ENCODE measurements at regions not wholly inside any gene's neighbourhood (a gene's known extent, or its start where the extent isn't known, plus 50 kb on each side); places are given as distances from the start of the nearest gene placed in this dataset.

DNA sequence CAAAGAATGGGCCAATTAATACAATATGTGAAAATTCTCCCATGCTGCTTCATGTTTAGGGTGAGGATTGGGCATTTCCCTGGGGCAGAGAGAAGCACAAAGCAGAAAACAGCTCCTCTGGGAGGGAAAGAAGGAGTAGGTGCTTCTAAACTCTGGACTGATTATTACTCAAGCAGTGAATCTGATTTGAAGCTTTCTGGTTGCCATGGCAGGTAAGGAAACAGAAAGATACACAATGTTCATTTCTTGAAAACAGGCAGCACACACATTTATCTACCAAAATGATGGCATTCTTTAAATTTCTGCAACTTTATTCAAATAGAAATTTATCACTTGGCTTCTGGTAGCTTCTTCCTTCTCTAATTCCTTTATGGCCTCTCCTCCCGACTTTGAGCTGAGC lies 305.4 kb upstream of the CHD6 start:
- no peak for TF ChIP-seq ZNF274 (IDR thresholded peaks at IDR 0.05; ENCODE audit: low read depth, low read length)
- H3K4me3 ChIP-seq (ENCODE audit: low read length), result no peak overlapping the region

DNA sequence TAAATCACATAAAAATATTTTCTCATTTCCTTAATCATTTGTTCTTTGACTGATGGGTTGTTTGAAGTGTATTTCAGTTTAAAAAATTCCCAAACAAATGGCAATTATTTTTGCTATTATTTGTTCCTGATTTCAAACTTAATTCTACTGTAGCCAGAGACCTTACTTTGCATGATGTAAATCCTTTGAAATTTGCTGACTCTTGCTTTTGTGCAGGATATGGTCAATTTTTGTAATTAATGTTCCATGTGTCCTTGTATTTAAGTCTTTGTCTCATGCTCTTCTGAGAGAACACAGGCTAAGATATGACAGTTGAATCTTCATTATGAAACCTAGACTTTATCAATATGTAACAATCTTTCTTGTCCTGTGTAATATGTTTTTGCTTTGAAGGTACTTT lies 295.0 kb upstream of the CHD6 start:
- no peak overlapping the region for H3K4me3 ChIP-seq (ENCODE audit: low read length)
- TF ChIP-seq ZNF274 (IDR thresholded peaks at IDR 0.05; ENCODE audit: low read depth, low read length), result no peak

DNA sequence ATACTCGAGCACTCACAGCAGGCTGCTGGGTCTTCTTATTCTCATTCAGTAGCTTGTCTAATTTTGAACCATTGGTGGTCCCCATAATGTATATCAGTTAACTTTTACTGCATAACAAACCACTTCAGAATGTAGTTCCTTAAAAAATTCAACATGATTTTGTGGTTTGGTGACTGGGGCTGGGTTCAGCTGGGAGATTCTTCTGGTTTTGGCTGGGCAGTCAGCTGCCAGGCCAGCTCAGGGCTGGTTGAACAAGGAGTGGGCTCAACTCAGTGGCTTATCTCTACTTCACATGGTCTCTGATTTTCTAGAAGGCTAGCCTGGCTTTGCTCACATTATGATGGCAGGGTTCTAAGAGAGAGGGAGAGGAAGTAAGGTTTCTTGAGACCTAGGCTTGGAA lies 292.4 kb upstream of the CHD6 start:
- TF ChIP-seq ZNF274 (IDR thresholded peaks at IDR 0.05; ENCODE audit: low read depth, low read length), result no peak
- no peak overlapping the region for H3K4me3 ChIP-seq (ENCODE audit: low read length)

DNA sequence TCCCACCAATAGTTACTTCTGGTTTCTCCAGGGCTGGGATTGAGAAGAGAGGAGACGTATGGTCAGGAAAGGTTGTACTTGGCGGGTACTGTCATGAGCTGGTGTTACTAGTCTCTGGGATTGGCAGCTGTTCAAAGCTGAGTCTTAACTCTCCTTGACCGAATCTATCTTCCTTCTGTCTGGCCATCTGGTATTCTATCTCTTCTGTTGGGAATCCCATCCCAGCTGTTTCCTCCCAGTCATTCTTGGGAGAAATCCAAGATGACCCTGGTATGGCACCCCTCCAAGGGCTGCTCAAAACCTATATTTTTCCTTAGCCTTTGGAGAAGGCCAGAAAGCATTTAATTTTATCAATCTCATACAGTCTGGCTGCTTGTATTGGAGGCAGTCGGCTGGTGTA lies 287.0 kb upstream of the CHD6 start:
- no peak overlapping the region for H3K4me3 ChIP-seq (ENCODE audit: low read length)
- no peak for TF ChIP-seq ZNF274 (IDR thresholded peaks at IDR 0.05; ENCODE audit: low read depth, low read length)

GRCh38 chr20:41903586-41903985 lies 285.4 kb upstream of the CHD6 start:
- no peak overlapping the region for H3K4me3 ChIP-seq (ENCODE audit: low read length)
- TF ChIP-seq ZNF274 (IDR thresholded peaks at IDR 0.05; ENCODE audit: low read depth, low read length), result no peak

DNA sequence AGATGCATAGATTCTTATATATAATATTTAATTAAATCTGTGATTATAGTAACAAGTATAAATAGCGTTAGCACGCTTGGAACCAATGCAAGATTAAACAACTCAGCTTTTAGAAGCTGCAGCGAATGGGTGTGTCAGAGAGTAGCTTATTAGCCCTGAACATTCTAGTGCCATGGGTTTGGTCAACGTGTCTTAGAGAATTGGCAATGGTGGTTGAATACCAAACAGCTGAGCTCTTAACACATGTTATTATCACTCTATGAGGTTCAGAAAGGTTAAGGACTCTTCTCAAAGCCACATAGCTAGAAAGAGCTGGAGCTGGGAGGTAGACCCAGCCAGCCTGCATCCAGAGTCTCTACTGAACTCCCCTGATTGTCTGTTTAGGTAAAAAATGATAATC lies 284.2 kb upstream of the CHD6 start:
- H3K4me3 ChIP-seq (ENCODE audit: low read length), result no peak overlapping the region
- TF ChIP-seq ZNF274 (IDR thresholded peaks at IDR 0.05; ENCODE audit: low read depth, low read length), result no peak

DNA sequence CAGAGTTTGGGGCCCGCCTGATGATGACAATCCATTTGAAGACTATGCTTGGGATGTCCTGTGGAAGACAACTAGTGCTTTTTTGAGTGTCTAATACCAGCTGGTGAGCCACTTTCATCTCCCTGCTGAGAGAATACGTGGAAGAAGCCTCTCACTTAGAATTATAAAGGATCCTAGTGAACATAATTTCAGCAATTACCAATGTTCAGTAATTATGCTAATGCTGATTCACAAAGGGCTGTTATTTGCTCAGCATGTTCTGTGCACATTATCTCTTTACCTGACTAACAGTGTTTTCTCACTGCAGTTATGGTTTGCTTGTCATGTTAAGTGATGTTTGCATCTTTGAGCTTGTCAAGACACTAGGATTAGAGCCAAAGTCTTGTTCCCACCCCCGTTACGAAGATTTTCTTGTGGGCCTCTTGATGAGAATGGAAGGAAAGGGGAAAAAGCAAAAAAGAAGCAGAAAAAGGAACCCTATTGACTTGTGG lies 282.1 kb upstream of the CHD6 start:
- no peak overlapping the region for H3K4me3 ChIP-seq (ENCODE audit: low read length)
- TF ChIP-seq ZNF274 (IDR thresholded peaks at IDR 0.05; ENCODE audit: low read depth, low read length), result no peak

DNA sequence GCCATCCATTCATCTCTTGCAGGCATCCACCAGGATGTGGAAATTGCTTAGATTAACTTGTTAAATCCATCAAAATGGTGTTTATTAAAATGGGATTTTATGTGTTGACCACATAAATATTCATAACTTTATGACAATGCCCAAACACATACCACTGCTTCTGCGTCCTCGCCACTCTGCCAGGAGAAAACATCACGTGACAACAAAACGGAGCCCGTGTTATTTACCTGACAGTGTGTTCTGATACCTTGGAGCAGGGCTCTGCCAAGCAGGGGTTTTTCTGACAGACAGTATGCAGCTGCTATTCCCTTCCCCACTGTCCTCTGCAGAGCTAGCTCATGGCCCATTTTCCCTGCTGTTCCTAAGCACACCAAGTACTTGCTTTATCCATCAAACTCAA lies 279.5 kb upstream of the CHD6 start:
- no peak overlapping the region for H3K4me3 ChIP-seq (ENCODE audit: low read length)
- no peak for TF ChIP-seq ZNF274 (IDR thresholded peaks at IDR 0.05; ENCODE audit: low read depth, low read length)

DNA sequence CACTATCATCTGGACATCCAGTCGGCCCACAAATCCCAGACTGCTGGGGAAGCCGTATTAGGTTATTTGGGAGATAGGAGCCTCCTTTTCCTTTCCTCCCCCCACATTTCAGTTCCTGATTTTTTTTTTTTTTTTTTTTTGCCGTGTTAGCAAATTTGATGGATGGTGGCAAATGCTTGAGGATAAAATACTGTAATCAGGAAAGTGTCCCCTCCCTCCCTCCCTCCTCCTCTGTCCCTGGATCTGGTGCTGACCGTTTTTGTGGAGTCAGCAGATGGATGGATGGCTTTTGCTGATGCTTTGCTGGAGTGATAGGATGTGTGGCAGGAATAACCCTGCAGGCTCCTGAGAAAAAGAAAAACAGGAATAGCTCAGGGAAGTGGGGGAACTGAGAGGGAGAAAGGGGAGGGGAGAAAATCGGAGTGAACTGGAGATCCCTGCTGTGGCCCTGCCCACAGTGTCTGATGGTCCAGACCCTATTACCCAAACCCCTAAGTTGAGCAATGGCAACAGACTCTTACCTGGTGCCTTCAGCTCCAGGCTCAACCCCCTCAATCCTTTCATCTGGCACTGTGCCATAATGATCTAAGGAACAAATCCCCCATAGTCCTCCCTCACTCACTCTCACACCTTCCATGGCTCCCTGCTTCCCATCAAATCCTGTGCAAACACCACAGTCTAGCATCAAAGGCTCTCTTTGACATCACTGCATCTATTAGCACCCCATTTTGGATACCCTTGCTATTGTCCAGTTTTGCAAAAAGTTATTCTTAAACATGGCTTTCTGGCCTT lies 277.3 kb upstream of the CHD6 start:
- TF ChIP-seq ZNF274 (IDR thresholded peaks at IDR 0.05; ENCODE audit: low read depth, low read length), result no peak
- no peak overlapping the region for H3K4me3 ChIP-seq (ENCODE audit: low read length)

DNA sequence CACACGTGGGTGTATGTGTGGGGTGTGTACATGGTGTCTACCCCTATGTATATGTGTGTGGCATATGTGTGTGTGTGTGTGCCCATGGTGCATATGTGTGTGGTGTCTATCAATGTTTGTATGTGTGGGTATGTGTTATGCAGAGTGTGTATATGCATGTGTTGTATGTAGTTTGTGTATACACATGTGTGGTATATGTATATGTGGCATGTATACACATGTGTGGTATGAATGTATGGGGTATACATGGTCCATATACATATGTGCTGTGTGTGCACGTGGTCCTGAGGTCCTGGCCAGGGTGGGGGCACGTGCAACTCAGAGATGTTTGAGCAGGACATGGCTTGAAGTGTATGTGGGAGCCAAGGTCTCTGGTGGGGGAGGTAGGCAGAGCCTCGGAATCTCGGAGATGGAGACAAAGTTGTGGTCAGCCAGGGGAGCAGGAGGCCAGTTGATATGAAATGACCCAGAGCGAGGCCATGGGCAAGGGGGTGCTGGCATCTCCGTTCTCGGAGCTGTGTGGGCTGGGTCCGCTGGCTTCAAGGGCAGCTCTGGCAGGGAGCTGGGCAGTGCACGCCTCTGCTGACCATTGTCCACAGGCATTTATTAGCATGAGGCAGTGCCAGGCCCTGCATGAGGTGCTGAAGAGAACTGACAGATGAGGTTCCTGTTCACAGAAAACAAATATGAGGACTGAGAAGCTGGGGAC lies 276.2 kb upstream of the CHD6 start:
- no peak for TF ChIP-seq ZNF274 (IDR thresholded peaks at IDR 0.05; ENCODE audit: low read depth, low read length)

GRCh38 chr20:41892031-41892430 lies 273.9 kb upstream of the CHD6 start:
- TF ChIP-seq ZNF274 (IDR thresholded peaks at IDR 0.05; ENCODE audit: low read depth, low read length), result no peak
- no peak overlapping the region for H3K4me3 ChIP-seq (ENCODE audit: low read length)

More for the DNA sequence above, 276.2 kb upstream of the CHD6 start:
- no peak overlapping the region for H3K4me3 ChIP-seq (ENCODE audit: low read length)

DNA sequence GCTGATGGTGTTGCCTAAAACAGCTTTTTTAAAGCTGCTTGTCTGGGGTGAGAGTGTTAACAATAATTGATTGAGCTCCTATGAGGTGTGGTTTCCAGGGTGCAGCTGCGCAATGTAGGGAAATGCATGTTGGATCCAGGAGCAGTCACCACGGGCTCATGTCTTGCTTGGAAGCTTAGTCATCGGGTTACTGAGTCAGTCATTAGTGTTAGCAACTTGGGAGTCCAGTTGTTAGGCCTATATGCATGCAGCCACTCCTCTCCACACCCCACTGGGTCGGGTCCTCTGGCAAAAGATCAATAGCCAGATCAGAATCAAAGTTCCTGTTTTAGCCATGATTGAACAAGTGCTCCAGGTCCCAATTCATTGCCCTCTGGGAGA lies 271.7 kb upstream of the CHD6 start:
- no peak for TF ChIP-seq ZNF274 (IDR thresholded peaks at IDR 0.05; ENCODE audit: low read depth, low read length)

DNA sequence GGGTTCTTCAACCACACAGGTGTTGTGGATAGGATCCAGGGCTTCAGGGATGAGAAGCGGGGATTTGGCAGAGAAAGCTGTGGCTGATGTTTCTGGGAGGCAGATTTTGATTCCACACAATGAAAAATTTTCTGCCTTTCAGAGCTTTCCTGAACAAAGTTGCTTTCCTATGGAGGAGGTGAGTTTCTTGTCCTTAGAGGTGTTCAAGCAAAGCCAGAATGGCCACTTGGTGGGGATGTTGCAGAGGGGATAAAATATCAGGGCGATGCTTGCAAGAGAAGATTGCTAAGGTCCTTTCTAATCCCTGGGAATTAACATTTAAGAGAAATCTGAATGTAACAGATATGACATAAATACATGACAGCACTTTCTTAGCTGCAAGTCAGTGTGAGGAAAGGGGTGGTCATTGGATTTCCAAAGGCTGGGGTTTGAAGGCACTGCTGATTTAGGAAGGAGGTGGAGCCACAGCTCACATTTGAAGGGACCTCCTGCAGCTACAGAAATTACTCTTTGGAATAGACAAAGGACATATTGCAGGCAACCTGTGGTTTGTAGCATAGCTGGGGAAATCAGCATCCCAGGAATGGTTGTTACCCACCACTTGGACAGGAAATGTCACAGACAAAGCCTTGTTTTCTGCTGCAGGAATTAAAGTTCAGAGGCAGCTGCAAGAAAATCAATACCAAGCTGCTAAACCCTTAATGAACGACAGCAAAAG lies 271.1 kb upstream of the CHD6 start:
- no peak for TF ChIP-seq ZNF274 (IDR thresholded peaks at IDR 0.05; ENCODE audit: low read depth, low read length)

More for the DNA sequence above, 271.7 kb upstream of the CHD6 start:
- H3K4me3 ChIP-seq (ENCODE audit: low read length), result no peak overlapping the region

GRCh38 chr20:41888434-41888833 lies 270.3 kb upstream of the CHD6 start:
- no peak overlapping the region for H3K4me3 ChIP-seq (ENCODE audit: low read length)
- TF ChIP-seq ZNF274 (IDR thresholded peaks at IDR 0.05; ENCODE audit: low read depth, low read length), result no peak

More for the DNA sequence above, 271.1 kb upstream of the CHD6 start:
- no peak overlapping the region for H3K4me3 ChIP-seq (ENCODE audit: low read length)

- H3K4me3 ChIP-seq (ENCODE audit: low read length), result no peak overlapping the region
- TF ChIP-seq ZNF274 (IDR thresholded peaks at IDR 0.05; ENCODE audit: low read depth, low read length), result no peak
Measured at GRCh38 chr20:41887500-41887899, 269.3 kb upstream of the CHD6 start.

All from GM08714 (cell line).